ENCODE measurements at regions not wholly inside any gene's neighbourhood (a gene's known extent, or its start where the extent isn't known, plus 50 kb on each side); places are given as distances from the start of the nearest gene placed in this dataset.

DNA sequence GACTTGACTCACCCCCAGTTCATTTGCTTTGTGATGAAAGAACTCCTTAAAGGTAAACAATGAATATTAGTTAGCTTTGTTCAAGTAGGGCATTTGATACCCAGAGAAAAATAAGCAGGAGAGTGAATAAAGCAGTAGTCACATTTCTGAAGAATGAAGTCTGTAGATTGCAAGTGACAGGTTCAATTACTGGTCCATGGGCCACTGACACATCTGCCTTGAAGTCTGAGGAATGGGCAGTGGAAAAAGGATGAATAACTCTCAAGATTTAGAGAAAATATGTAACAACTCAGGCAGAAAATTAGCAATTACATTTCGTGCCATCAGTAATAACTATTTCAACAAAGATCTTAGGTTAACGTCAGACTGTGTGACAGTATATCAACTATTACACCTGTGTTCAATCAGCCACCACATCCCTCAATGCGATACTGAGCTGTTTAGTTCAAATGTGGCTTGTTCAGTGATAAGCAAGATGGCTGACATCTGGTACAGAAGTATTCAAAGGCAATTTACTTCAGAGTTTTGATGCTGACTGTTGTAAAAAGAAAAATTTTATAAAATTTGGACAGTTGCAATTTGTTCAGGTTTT is 1890.7 kb upstream of the NUDT12 start:
- DNase-seq (no peak), ATAC-seq (ENCODE audit: low read depth) (no peak)
- intact Hi-C loops (cut with micrococcal nuclease): no loop called here
- ChIA-PET CTCF (no interaction called here), POLR2A (no interaction called here)
- Histone ChIP-seq H3K79me2 (ENCODE audit: control insufficient read depth, insufficient read depth, low read length) (no peaks in the 10 kb centered on the region), H4K20me1 (ENCODE audit: control insufficient read depth, insufficient read depth, low read length, poor library complexity, severe bottlenecking) (no peaks in the 10 kb centered on the region), H3K4me1 (ENCODE audit: control insufficient read depth in 2 of 2, insufficient read depth in 2 of 2, low read length in 2 of 2) (no peaks in the 10 kb centered on the region), H3K9me3 (ENCODE audit: control extremely low read depth in 1 of 3, control insufficient read depth in 2 of 3, insufficient read depth in 1 of 3, low read length in 2 of 3) (peaks cover 0 to 7% (median 1%) of the 10 kb centered on the region in 3 donors), H3K4me2 (replicated peaks; ENCODE audit: low read depth, low read length, poor library complexity, severe bottlenecking) (no peak overlapping the region), H2AFZ (ENCODE audit: insufficient read depth, low read depth, low read length, poor library complexity, severe bottlenecking) (no peak overlapping the region), H3K9ac (ENCODE audit: low read length) (no peak overlapping the region), H3K27ac (ENCODE audit: low read length in 2 of 2) (no peak overlapping the region), H3K27me3 (replicated peaks in 1 of 4; ENCODE audit: control extremely low read depth in 1 of 4, control insufficient read depth in 3 of 4, insufficient read depth in 4 of 4, low read length in 3 of 4) (no peaks in the 10 kb centered on the region), H3K36me3 (replicated peaks in 1 of 2; ENCODE audit: control extremely low read depth in 1 of 2, control insufficient read depth in 1 of 2, extremely low read depth in 1 of 2, insufficient read depth in 2 of 2, low read length in 1 of 2) (no peaks in the 10 kb centered on the region), H3K4me3 (ENCODE audit: control extremely low read depth in 1 of 5, extremely low read depth in 1 of 5, insufficient read depth in 1 of 5, low read depth in 2 of 5, low read length in 4 of 5) (no peak overlapping the region)
- WGBS (ENCODE audit: insufficient coverage): no CpG with 5 or more reads among the region's 3 CpGs
- peaks cover 4% of the 10 kb centered on the region for H3K9me3 Mint-ChIP-seq (ENCODE audit: insufficient read depth)
- no peak overlapping the region for H3K4me3 Mint-ChIP-seq
- no peaks in the 10 kb centered on the region for H3K4me1 Mint-ChIP-seq
- TF ChIP-seq EZH2 (IDR thresholded peaks at IDR 0.05; ENCODE audit: borderline replicate concordance, insufficient read depth, low read depth, low read length, poor library complexity, severe bottlenecking): no peak
- TF ChIP-seq, protein P1, sequence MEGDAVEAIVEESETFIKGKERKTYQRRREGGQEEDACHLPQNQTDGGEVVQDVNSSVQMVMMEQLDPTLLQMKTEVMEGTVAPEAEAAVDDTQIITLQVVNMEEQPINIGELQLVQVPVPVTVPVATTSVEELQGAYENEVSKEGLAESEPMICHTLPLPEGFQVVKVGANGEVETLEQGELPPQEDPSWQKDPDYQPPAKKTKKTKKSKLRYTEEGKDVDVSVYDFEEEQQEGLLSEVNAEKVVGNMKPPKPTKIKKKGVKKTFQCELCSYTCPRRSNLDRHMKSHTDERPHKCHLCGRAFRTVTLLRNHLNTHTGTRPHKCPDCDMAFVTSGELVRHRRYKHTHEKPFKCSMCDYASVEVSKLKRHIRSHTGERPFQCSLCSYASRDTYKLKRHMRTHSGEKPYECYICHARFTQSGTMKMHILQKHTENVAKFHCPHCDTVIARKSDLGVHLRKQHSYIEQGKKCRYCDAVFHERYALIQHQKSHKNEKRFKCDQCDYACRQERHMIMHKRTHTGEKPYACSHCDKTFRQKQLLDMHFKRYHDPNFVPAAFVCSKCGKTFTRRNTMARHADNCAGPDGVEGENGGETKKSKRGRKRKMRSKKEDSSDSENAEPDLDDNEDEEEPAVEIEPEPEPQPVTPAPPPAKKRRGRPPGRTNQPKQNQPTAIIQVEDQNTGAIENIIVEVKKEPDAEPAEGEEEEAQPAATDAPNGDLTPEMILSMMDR (IDR thresholded peaks at IDR 0.05): no peak
- H3K27ac Mint-ChIP-seq: no peak overlapping the region
- no peaks in the 10 kb centered on the region for H3K27me3 Mint-ChIP-seq

DNA sequence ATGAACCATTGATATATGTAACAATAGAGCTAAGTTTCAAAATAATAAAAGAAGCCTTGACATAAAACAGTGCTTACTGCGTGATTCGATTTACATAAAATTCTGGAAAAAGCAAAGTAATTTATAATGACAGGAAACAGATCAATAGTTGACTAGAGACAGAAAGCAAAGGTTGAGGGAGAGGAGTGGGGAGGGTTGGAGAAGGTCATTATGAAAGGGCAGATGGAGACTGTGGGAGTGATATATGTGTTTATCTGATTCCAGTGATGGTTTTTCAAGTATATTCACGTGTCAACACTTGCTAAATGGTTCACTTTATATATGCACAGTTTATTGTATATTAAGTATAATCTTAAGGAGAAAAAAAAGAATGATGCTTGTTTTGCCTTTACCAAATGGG is 1885.7 kb upstream of the NUDT12 start:
- H3K27me3 Mint-ChIP-seq: no peaks in the 10 kb centered on the region
- H3K79me2 ChIP-seq (ENCODE audit: control insufficient read depth, insufficient read depth, low read length): no peaks in the 10 kb centered on the region
- WGBS (ENCODE audit: insufficient coverage): 100% methylated on average over 2 of the region's 3 CpGs
- H3K9ac ChIP-seq (ENCODE audit: low read length): no peak overlapping the region
- H3K9me3 ChIP-seq (ENCODE audit: control extremely low read depth in 1 of 3, control insufficient read depth in 2 of 3, insufficient read depth in 1 of 3, low read length in 2 of 3): peaks cover 0 to 7% (median 0%) of the 10 kb centered on the region in 3 donors
- DNase-seq (no peak), ATAC-seq (ENCODE audit: low read depth) (no peak)
- H3K36me3 ChIP-seq (replicated peaks in 1 of 2; ENCODE audit: control extremely low read depth in 1 of 2, control insufficient read depth in 1 of 2, extremely low read depth in 1 of 2, insufficient read depth in 2 of 2, low read length in 1 of 2): no peaks in the 10 kb centered on the region
- no peak for TF ChIP-seq EZH2 (IDR thresholded peaks at IDR 0.05; ENCODE audit: borderline replicate concordance, insufficient read depth, low read depth, low read length, poor library complexity, severe bottlenecking)
- TF ChIP-seq, protein P1 (IDR thresholded peaks at IDR 0.05): no peak
- ChIA-PET CTCF (no interaction called here), POLR2A (no interaction called here)
- no peaks in the 10 kb centered on the region for H3K4me1 ChIP-seq (ENCODE audit: control insufficient read depth in 2 of 2, insufficient read depth in 2 of 2, low read length in 2 of 2)
- intact Hi-C loops (cut with micrococcal nuclease): no loop called here
- no peak overlapping the region for H3K27ac ChIP-seq (ENCODE audit: low read length in 2 of 2)
- H2AFZ ChIP-seq (ENCODE audit: insufficient read depth, low read depth, low read length, poor library complexity, severe bottlenecking): no peak overlapping the region
- no peak overlapping the region for H3K27ac Mint-ChIP-seq
- H3K27me3 ChIP-seq (replicated peaks in 1 of 4; ENCODE audit: control extremely low read depth in 1 of 4, control insufficient read depth in 3 of 4, insufficient read depth in 4 of 4, low read length in 3 of 4): no peaks in the 10 kb centered on the region
- H4K20me1 ChIP-seq (ENCODE audit: control insufficient read depth, insufficient read depth, low read length, poor library complexity, severe bottlenecking): no peaks in the 10 kb centered on the region
- no peak overlapping the region for H3K4me2 ChIP-seq (replicated peaks; ENCODE audit: low read depth, low read length, poor library complexity, severe bottlenecking)
- H3K4me3 ChIP-seq (ENCODE audit: control extremely low read depth in 1 of 5, extremely low read depth in 1 of 5, insufficient read depth in 1 of 5, low read depth in 2 of 5, low read length in 4 of 5): no peak overlapping the region
- H3K9me3 Mint-ChIP-seq (ENCODE audit: insufficient read depth): peaks cover 2% of the 10 kb centered on the region
- no peak overlapping the region for H3K4me3 Mint-ChIP-seq
- H3K4me1 Mint-ChIP-seq: no peaks in the 10 kb centered on the region
